Inferior parietal cortex (tissue), 1 donor: ENCODE measurements at regions not wholly inside any gene's neighbourhood (a gene's known extent, or its start where the extent isn't known, plus 50 kb on each side); places are given as distances from the start of the nearest gene placed in this dataset.
"Not testable (repeated sequence)": the region's sequence is repeated elsewhere in the genome, so short reads cannot be mapped to it uniquely, and the experiment has no call there.

Experiments
- DNase-seq: peaks from one replicate; pipeline ENCODE4 v3.0.0-alpha.2; 2016; ENCODE audit errors: extremely low spot score

GRCh38 chr6:163701762-163702161 lies 287.2 kb downstream of the QKI start:
- DNase-seq = no peak

- no peak for DNase-seq
Observed at GRCh38 chr6:163698086-163698485, 283.6 kb downstream of the QKI start.

- DNase-seq = not testable (repeated sequence)
Observed at GRCh38 chr6:163696311-163696710, 281.8 kb downstream of the QKI start.

GRCh38 chr6:163695414-163695864 lies 280.9 kb downstream of the QKI start:
- DNase-seq = no peak

GRCh38 chr6:163694988-163695398 lies 280.5 kb downstream of the QKI start:
- no peak for DNase-seq

- DNase-seq = no peak
Observed at GRCh38 chr6:163694072-163694471, 279.6 kb downstream of the QKI start.

- DNase-seq = no peak
Observed at GRCh38 chr6:163691049-163691448, 276.5 kb downstream of the QKI start.

- no peak for DNase-seq
Observed at GRCh38 chr6:163688739-163689362, 274.3 kb downstream of the QKI start.

GRCh38 chr6:163687075-163687474 lies 272.6 kb downstream of the QKI start:
- no peak for DNase-seq

GRCh38 chr6:163686301-163686700 lies 271.8 kb downstream of the QKI start:
- DNase-seq = no peak

- DNase-seq = no peak
Observed at GRCh38 chr6:163683105-163683622, 268.6 kb downstream of the QKI start.

DNA sequence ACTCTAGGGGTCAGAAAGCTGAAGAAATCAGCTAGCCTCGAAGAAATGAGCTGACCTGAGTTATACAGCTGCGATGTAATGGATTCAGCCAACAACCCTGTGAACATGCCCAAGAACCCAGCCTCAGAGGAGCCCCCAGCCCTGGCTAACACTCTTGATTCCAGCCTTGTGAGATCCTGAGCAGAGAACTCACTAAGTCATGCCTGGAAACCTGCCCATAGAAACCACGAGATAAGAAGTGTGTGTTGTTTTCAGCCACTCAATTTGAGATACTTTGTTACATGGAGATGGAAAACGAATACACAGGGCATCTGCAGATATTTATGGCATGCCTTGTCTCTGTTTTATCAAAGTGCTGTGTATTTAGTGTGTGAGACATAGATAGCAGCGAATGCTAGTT lies 265.2 kb downstream of the QKI start:
- DNase-seq = no peak

- no peak for DNase-seq
Observed at GRCh38 chr6:163679012-163679660, 264.6 kb downstream of the QKI start.

GRCh38 chr6:163675611-163676010 lies 261.1 kb downstream of the QKI start:
- no peak for DNase-seq

GRCh38 chr6:163672710-163673109 lies 258.2 kb downstream of the QKI start:
- no peak for DNase-seq

DNA sequence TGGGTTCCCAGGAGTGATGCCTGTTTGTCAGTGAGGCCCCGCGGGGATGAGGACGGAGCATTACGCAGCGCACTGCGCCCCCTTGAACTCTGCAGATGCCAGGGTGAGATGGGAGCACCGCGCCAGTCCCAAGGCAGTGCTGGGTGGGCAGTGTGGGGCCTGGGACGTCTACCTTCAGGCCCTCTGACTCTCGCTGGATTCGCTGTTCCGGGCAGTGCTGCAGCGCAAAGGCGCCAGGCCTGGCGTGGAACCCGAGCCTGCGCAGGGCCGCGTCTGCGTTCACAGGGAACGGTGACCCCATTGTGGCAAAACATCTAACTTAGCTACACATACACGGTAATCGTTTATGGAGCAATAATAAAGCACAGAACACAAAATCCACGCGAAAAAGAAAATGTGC lies 257.3 kb downstream of the QKI start:
- no peak for DNase-seq

DNA sequence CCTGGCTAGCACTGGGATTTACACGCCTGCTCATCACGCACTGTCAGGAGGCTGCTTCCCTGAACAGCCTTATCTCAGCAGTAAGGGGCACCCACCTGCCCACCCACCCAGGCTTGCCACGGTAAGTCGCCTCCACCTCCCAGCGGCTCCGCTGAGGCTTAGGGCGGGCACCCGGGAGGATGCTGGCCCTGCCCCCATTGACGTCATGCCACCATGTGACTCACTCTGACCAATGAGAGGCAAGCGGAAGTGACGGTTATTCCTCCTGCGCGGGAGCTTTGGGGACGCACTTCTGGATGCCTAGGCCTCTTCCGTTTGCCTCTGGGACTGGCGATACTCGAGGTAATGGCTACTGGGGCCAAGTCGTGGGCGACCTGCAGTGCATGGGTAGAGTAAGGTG lies 256.8 kb downstream of the QKI start:
- no peak for DNase-seq

DNA sequence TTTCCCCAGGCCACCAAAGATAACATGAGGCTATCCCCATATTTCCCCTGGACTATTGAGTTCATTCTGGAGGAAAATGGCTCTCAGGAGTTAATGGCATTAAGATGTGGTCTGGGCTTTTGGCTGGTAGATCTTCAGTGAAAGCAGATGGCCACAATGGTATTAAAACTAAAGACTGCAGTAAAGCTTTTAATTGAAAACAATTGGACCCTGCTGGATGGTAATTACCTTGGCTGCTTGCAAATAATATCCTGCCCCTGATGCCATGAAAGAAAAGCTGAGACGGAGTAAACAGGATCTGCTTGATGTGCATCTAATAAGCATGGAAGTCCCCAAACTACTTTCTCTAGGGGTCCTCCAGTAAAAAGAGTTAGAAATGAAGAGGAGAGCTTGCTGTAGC lies 255.8 kb downstream of the QKI start:
- no peak for DNase-seq

GRCh38 chr6:163668061-163668426 lies 253.5 kb downstream of the QKI start:
- DNase-seq = no peak

GRCh38 chr6:163667372-163668060 lies 253.0 kb downstream of the QKI start:
- DNase-seq = peak; percentile 45

- DNase-seq = no peak
Observed at GRCh38 chr6:163665464-163665863, 250.9 kb downstream of the QKI start.

DNA sequence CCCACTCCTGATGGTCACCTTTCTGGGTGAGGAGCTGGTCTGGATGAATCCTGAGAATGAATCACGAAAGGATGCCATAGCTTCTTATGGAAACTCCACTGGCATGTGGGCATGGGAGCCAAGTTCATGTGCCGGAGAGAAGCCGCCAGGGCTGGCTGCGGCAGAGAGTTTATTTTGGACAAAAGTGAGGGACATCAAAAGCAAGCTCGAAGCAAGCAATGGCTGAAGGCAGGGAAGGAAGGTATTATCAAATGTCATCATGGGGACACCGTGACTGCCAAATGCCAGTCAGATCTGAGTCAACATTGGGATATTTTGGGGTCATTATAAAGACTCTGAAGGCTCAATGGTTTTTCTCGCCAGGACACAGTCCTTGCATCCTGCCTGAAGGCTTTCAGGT lies 249.1 kb downstream of the QKI start:
- no peak for DNase-seq
